NCI-H1436 treated with DMSO at 0.1 percent for 48 hours (cell line): ENCODE measurements at regions not wholly inside any gene's neighbourhood (a gene's known extent, or its start where the extent isn't known, plus 50 kb on each side); places are given as distances from the start of the nearest gene placed in this dataset.
"Not testable (repeated sequence)": the region's sequence is repeated elsewhere in the genome, so short reads cannot be mapped to it uniquely, and the experiment has no call there.

Source experiments
- DNase-seq: peaks from one replicate; lab custom pipeline; 2025; lab: John Stamatoyannopoulos, UW

GRCh38 chr22:25489947-25490346 lies 74.5 kb upstream of the GRK3 start:
- DNase-seq = no peak

- no peak for DNase-seq
These were observed 73.6 kb upstream of the GRK3 start for GRCh38 chr22:25490896-25491295.

- DNase-seq = no peak
These were observed 72.3 kb upstream of the GRK3 start for GRCh38 chr22:25492162-25492561.

GRCh38 chr22:25492841-25493734 lies 71.4 kb upstream of the GRK3 start:
- no peak for DNase-seq

- DNase-seq = no peak
These were observed 70.7 kb upstream of the GRK3 start for GRCh38 chr22:25493794-25494193.

- no peak for DNase-seq
These were observed 69.7 kb upstream of the GRK3 start for GRCh38 chr22:25494774-25495173.

- DNase-seq = no peak
These were observed 69.2 kb upstream of the GRK3 start for GRCh38 chr22:25495285-25495684.

GRCh38 chr22:25496396-25497064 lies 67.9 kb upstream of the GRK3 start:
- DNase-seq = no peak

- no peak for DNase-seq
These were observed 67.3 kb upstream of the GRK3 start for GRCh38 chr22:25497181-25497641.

GRCh38 chr22:25497716-25498115 lies 66.8 kb upstream of the GRK3 start:
- no peak for DNase-seq

GRCh38 chr22:25500671-25501070 lies 63.8 kb upstream of the GRK3 start:
- not testable (repeated sequence) for DNase-seq

GRCh38 chr22:25504017-25504416 lies 60.5 kb upstream of the GRK3 start:
- not testable (repeated sequence) for DNase-seq

- no peak for DNase-seq
These were observed 56.3 kb upstream of the GRK3 start for GRCh38 chr22:25508161-25508560.

GRCh38 chr22:25508761-25509321 lies 55.6 kb upstream of the GRK3 start:
- DNase-seq = no peak

GRCh38 chr22:25509374-25509791 lies 55.1 kb upstream of the GRK3 start:
- no peak for DNase-seq

GRCh38 chr22:25510876-25511275 lies 53.6 kb upstream of the GRK3 start:
- DNase-seq = no peak

GRCh38 chr22:25511725-25512124 lies 52.8 kb upstream of the GRK3 start:
- no peak for DNase-seq

- DNase-seq = no peak
These were observed 49.9 kb upstream of the GRK3 start for GRCh38 chr22:25514436-25515180.
